Gastroesophageal sphincter (tissue), 4 donors: ENCODE measurements at regions not wholly inside any gene's neighbourhood (a gene's known extent, or its start where the extent isn't known, plus 50 kb on each side); places are given as distances from the start of the nearest gene placed in this dataset.

Experiments
- ATAC-seq: fragments of 150-250 bp; one replicate; pipeline ENCODE4 v1.9.1; 2016; ENCODE audit warnings: mild to moderate bottlenecking, moderate library complexity
- H3K27ac ChIP-seq, 4 donors: fragments of 200-600 bp; sonication (generic) in 3 of 4; 1 replicate in 3 of 4; 2 replicates in 1 of 4; pipeline ENCODE4 v1.5.1; 2016 to 2019
- H3K27me3 ChIP-seq: fragments of 200-600 bp; sonication (generic); one replicate; pipeline ENCODE4 v1.5.1; 2019
- H3K36me3 ChIP-seq, 2 donors: fragments of 200-600 bp; sonication (generic); one replicate each; pipeline ENCODE4 v1.5.1; 2019; ENCODE audit warnings: control low read depth in 1 of 2
- H3K4me1 ChIP-seq, 3 donors: fragments of 200-600 bp; sonication (generic); 1 replicate in 2 of 3; 2 replicates in 1 of 3; pipeline ENCODE4 v1.5.1; 2016 to 2019; ENCODE audit warnings: control low read depth in 2 of 3
- H3K4me3 ChIP-seq, 2 donors: fragments of 200-600 bp; sonication (generic); one replicate each; pipeline ENCODE4 v1.5.1; 2019; ENCODE audit warnings: mild to moderate bottlenecking in 1 of 2, moderate library complexity in 1 of 2
- H3K9me3 ChIP-seq, 3 donors: fragments of 200-600 bp; sonication (generic); one replicate each; pipeline ENCODE4 v1.5.1; 2017 to 2019; ENCODE audit warnings: control low read depth in 2 of 3
- CTCF ChIP-seq, 4 experiments: fragments of 200-600 bp in 2 of 4; fragments of 450-650 bp in 2 of 4; sonication (generic) in 1 of 4; IDR thresholded peaks; one replicate each; pipeline ENCODE4 v1.5.1; 2017 to 2019; ENCODE audit warnings: antibody characterized with exemption in 4 of 4, mild to moderate bottlenecking in 2 of 4, moderate library complexity in 2 of 4
- EP300 ChIP-seq: sonication (generic); formaldehyde crosslinking; IDR thresholded peaks from one replicate; pipeline ENCODE4 v1.6.1; 2017; ENCODE audit warnings: antibody characterized with exemption, mild to moderate bottlenecking
- POLR2A ChIP-seq, 2 donors: fragments of 450-650 bp; IDR thresholded peaks; one replicate each; pipeline ENCODE4 v1.6.1; 2017; ENCODE audit warnings: antibody characterized with exemption in 2 of 2, mild to moderate bottlenecking in 2 of 2, moderate library complexity in 1 of 2
- POLR2AphosphoS5 ChIP-seq: sonication (generic); formaldehyde crosslinking; IDR thresholded peaks from one replicate; pipeline ENCODE4 v1.6.1; 2017; ENCODE audit warnings: antibody characterized with exemption
- WGBS, 2 donors: methylation state at CpG; one replicate each; pipeline ENCODE4 v1.1.5; 2018; ENCODE audit warnings: low coverage in 1 of 2; 5-methylcytosine and 5-hydroxymethylcytosine counted together

GRCh38 chr1:5370311-5370710 lies 621.9 kb downstream of the NPHP4 start:
- 60 to 73% methylated on average over 1 to 3 of the region's 3 CpGs for WGBS, 2 donors
- H3K4me3 ChIP-seq, result no peak overlapping the region
- peaks cover 89% of the 10 kb centered on the region for H3K27me3 ChIP-seq
- no peak for ATAC-seq
- TF ChIP-seq POLR2AphosphoS5, result no peak
- TF ChIP-seq EP300, result no peak
- TF ChIP-seq POLR2A (IDR thresholded peaks at IDR 0.05), result no peak
- TF ChIP-seq CTCF (IDR thresholded peaks at IDR 0.05), result no peak
- H3K4me1 ChIP-seq, result peaks cover 0 to 1% (median 0%) of the 10 kb centered on the region in 3 donors
- peaks cover 0 to 19% (median 0%) of the 10 kb centered on the region in 3 donors for H3K9me3 ChIP-seq
- no peaks in the 10 kb centered on the region for H3K36me3 ChIP-seq
- H3K27ac ChIP-seq, result no peak overlapping the region

GRCh38 chr1:5369223-5369622 lies 623.0 kb downstream of the NPHP4 start:
- no peak for ATAC-seq

GRCh38 chr1:5368201-5368600 lies 624.0 kb downstream of the NPHP4 start:
- Histone ChIP-seq H3K36me3 (no peaks in the 10 kb centered on the region), H3K9me3 (peaks cover 0 to 8% (median 0%) of the 10 kb centered on the region in 3 donors), H3K4me1 (no peaks in the 10 kb centered on the region), H3K4me3 (no peak overlapping the region), H3K27me3 (peaks cover 98% of the 10 kb centered on the region), H3K27ac (no peak overlapping the region)
- ATAC-seq, result no peak
- WGBS, 2 donors, result 83% methylated on average over 3 of the region's 5 CpGs; no CpG with 5 or more reads in 1 of the 2 donors
- TF ChIP-seq POLR2AphosphoS5 (no peak), POLR2A (IDR thresholded peaks at IDR 0.05) (no peak), EP300 (no peak), CTCF (IDR thresholded peaks at IDR 0.05) (no peak)

More at GRCh38 chr1:5369223-5369622, 623.0 kb downstream of the NPHP4 start:
- no peak overlapping the region for H3K4me3 ChIP-seq
- H3K27me3 ChIP-seq, result peaks cover 98% of the 10 kb centered on the region
- H3K4me1 ChIP-seq, result no peaks in the 10 kb centered on the region
- no peak for TF ChIP-seq POLR2A (IDR thresholded peaks at IDR 0.05)
- no peak for TF ChIP-seq POLR2AphosphoS5
- TF ChIP-seq CTCF (IDR thresholded peaks at IDR 0.05), result no peak
- no peak for TF ChIP-seq EP300
- no peak overlapping the region for H3K27ac ChIP-seq
- no peaks in the 10 kb centered on the region for H3K36me3 ChIP-seq
- 71% methylated on average over 1 of the region's 1 CpG; no CpG with 5 or more reads in 1 of the 2 donors for WGBS, 2 donors
- H3K9me3 ChIP-seq, result peaks cover 0 to 18% (median 0%) of the 10 kb centered on the region in 3 donors

- Histone ChIP-seq H3K4me3 (no peak overlapping the region), H3K4me1 (no peaks in the 10 kb centered on the region), H3K9me3 (no peaks in the 10 kb centered on the region), H3K36me3 (no peaks in the 10 kb centered on the region), H3K27me3 (peaks cover 98% of the 10 kb centered on the region), H3K27ac (no peak overlapping the region)
- WGBS, 2 donors, result 100% methylated on average over 1 of the region's 6 CpGs; no CpG with 5 or more reads in 1 of the 2 donors
- no peak for TF ChIP-seq CTCF (IDR thresholded peaks at IDR 0.05)
- no peak for TF ChIP-seq EP300
- TF ChIP-seq POLR2A (IDR thresholded peaks at IDR 0.05), result no peak
- TF ChIP-seq POLR2AphosphoS5, result no peak
- no peak for ATAC-seq
These were observed 624.9 kb downstream of the NPHP4 start for GRCh38 chr1:5367306-5367705.

- TF ChIP-seq POLR2AphosphoS5 (no peak), POLR2A (IDR thresholded peaks at IDR 0.05) (no peak), CTCF (IDR thresholded peaks at IDR 0.05) (no peak), EP300 (no peak)
- peaks cover 0 to 7% (median 0%) of the 10 kb centered on the region in 3 donors for H3K9me3 ChIP-seq
- H3K4me1 ChIP-seq, result no peaks in the 10 kb centered on the region
- ATAC-seq, result no peak
- H3K27ac ChIP-seq, result no peak overlapping the region
- WGBS, 2 donors, result 47 to 80% methylated on average over 3 to 4 of the region's 5 CpGs
- H3K27me3 ChIP-seq, result peaks cover 91% of the 10 kb centered on the region
- no peaks in the 10 kb centered on the region for H3K36me3 ChIP-seq
- no peak overlapping the region for H3K4me3 ChIP-seq
These were observed 626.5 kb downstream of the NPHP4 start for GRCh38 chr1:5365751-5366150.
